ENCODE measurements at regions not wholly inside any gene's neighbourhood (a gene's known extent, or its start where the extent isn't known, plus 50 kb on each side); places are given as distances from the start of the nearest gene placed in this dataset.

DNA sequence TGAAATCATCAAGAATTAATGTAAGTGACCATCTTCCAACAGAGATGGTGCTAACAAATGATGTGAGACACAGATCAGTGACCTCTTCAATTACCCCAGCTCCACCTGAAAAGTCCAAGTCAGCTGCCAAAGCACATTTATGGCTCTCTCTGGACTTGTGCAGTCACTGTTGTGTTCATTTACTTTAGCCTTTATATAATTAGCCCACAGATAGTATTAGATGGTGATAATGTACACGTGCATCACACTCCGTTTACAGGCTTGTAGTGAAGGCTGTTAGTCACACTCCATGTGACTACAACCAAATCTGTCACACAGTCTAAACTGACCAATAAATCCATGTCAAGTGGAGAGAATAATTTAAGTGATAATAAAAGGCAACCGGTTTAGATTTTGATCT lies 331.5 kb upstream of the IL12A start:
- Histone ChIP-seq H3K9me3 (replicated peaks) (peaks cover 10% of the 10 kb centered on the region), H3K27me3 (ENCODE audit: low read depth) (no peaks in the 10 kb centered on the region), H3K27ac (replicated peaks) (no peak overlapping the region), H3K36me3 (no peaks in the 10 kb centered on the region), H3K4me3 (no peak overlapping the region), H3K4me1 (peaks cover 29% of the 10 kb centered on the region)
- intact Hi-C loops (cut with micrococcal nuclease) = no loop called here
- no peak for DNase-seq
- TF ChIP-seq, protein P1, sequence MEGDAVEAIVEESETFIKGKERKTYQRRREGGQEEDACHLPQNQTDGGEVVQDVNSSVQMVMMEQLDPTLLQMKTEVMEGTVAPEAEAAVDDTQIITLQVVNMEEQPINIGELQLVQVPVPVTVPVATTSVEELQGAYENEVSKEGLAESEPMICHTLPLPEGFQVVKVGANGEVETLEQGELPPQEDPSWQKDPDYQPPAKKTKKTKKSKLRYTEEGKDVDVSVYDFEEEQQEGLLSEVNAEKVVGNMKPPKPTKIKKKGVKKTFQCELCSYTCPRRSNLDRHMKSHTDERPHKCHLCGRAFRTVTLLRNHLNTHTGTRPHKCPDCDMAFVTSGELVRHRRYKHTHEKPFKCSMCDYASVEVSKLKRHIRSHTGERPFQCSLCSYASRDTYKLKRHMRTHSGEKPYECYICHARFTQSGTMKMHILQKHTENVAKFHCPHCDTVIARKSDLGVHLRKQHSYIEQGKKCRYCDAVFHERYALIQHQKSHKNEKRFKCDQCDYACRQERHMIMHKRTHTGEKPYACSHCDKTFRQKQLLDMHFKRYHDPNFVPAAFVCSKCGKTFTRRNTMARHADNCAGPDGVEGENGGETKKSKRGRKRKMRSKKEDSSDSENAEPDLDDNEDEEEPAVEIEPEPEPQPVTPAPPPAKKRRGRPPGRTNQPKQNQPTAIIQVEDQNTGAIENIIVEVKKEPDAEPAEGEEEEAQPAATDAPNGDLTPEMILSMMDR (IDR thresholded peaks at IDR 0.05; ENCODE audit: borderline replicate concordance) = no peak

GRCh38 chr3:159657629-159658028 lies 331.0 kb upstream of the IL12A start:
- intact Hi-C loops (cut with micrococcal nuclease) = no loop called here

GRCh38 chr3:159660326-159660725 lies 328.3 kb upstream of the IL12A start:
- H3K27ac ChIP-seq (replicated peaks) = no peak overlapping the region
- no peaks in the 10 kb centered on the region for H3K27me3 ChIP-seq (ENCODE audit: low read depth)
- H3K36me3 ChIP-seq = no peaks in the 10 kb centered on the region
- H3K4me1 ChIP-seq = peaks cover 20% of the 10 kb centered on the region
- DNase-seq = no peak
- no peak overlapping the region for H3K4me3 ChIP-seq
- intact Hi-C loops (cut with micrococcal nuclease) = no loop called here
- H3K9me3 ChIP-seq (replicated peaks) = peaks cover 17% of the 10 kb centered on the region
- TF ChIP-seq, protein P1 (IDR thresholded peaks at IDR 0.05; ENCODE audit: borderline replicate concordance) = no peak

More at GRCh38 chr3:159657629-159658028, 331.0 kb upstream of the IL12A start:
- peaks cover 25% of the 10 kb centered on the region for H3K4me1 ChIP-seq
- no peak overlapping the region for H3K27ac ChIP-seq (replicated peaks)
- peaks cover 14% of the 10 kb centered on the region for H3K9me3 ChIP-seq (replicated peaks)
- H3K36me3 ChIP-seq = no peaks in the 10 kb centered on the region
- DNase-seq = no peak
- TF ChIP-seq, protein P1 (IDR thresholded peaks at IDR 0.05; ENCODE audit: borderline replicate concordance) = no peak
- H3K27me3 ChIP-seq (ENCODE audit: low read depth) = no peaks in the 10 kb centered on the region
- H3K4me3 ChIP-seq = no peak overlapping the region

DNA sequence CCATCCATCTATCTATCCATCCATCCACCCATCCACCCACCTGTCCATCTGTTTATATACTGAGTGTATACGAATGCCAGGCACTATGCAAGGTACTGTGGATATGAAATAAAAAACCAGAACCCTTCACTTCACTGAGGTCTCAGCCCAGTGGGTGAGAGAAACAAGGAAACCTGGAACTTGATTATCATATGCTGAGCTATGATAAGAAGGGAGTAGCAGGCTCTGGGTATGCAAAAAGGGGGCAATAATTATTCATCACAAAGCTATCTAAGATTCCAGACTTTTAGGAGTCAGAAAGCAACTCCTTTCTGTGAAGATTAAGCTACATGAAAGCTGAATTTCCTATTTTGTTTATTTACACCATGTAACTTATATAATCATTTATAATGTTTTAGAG lies 327.7 kb upstream of the IL12A start:
- Histone ChIP-seq H3K9me3 (replicated peaks) (peaks cover 17% of the 10 kb centered on the region), H3K36me3 (no peaks in the 10 kb centered on the region), H3K27ac (replicated peaks) (no peak overlapping the region), H3K4me1 (peaks cover 18% of the 10 kb centered on the region), H3K27me3 (ENCODE audit: low read depth) (no peaks in the 10 kb centered on the region), H3K4me3 (no peak overlapping the region)
- TF ChIP-seq, protein P1 (IDR thresholded peaks at IDR 0.05; ENCODE audit: borderline replicate concordance) = no peak
- intact Hi-C loops (cut with micrococcal nuclease) = no loop called here
- DNase-seq = no peak

GRCh38 chr3:159662549-159662948 lies 326.1 kb upstream of the IL12A start:
- Histone ChIP-seq H3K9me3 (replicated peaks) (peaks cover 17% of the 10 kb centered on the region), H3K27me3 (ENCODE audit: low read depth) (no peaks in the 10 kb centered on the region), H3K4me1 (peaks cover 11% of the 10 kb centered on the region), H3K4me3 (no peak overlapping the region), H3K36me3 (no peaks in the 10 kb centered on the region), H3K27ac (replicated peaks) (no peak overlapping the region)
- no peak for DNase-seq
- TF ChIP-seq, protein P1 (IDR thresholded peaks at IDR 0.05; ENCODE audit: borderline replicate concordance) = no peak
- intact Hi-C loops (cut with micrococcal nuclease) = no loop called here

- H3K9me3 ChIP-seq (replicated peaks) = peaks cover 17% of the 10 kb centered on the region
These were observed 324.6 kb upstream of the IL12A start for GRCh38 chr3:159664006-159664405.

More at GRCh38 chr3:159664006-159664405, 324.6 kb upstream of the IL12A start:
- Histone ChIP-seq H3K36me3 (no peaks in the 10 kb centered on the region), H3K4me1 (peaks cover 26% of the 10 kb centered on the region), H3K4me3 (no peak overlapping the region), H3K27ac (replicated peaks) (peak overlapping the region; percentile 54), H3K27me3 (ENCODE audit: low read depth) (no peaks in the 10 kb centered on the region)
- intact Hi-C loops (cut with micrococcal nuclease) = no loop called here
- DNase-seq = no peak
- TF ChIP-seq, protein P1 (IDR thresholded peaks at IDR 0.05; ENCODE audit: borderline replicate concordance) = no peak
